ENCODE measurements at regions not wholly inside any gene's neighbourhood (a gene's known extent, or its start where the extent isn't known, plus 50 kb on each side); places are given as distances from the start of the nearest gene placed in this dataset.

- no peak overlapping the region for H3K4me3 ChIP-seq (ENCODE audit: low read length)
- TF ChIP-seq CTCF (conservative IDR thresholded peaks at IDR 0.05; ENCODE audit: low read depth, low read length) = no peak
- no peak for DNase-seq (ENCODE audit: low read depth)
Observed at GRCh38 chr3:161977850-161978249, 481.2 kb downstream of the OTOL1 start.

- TF ChIP-seq CTCF (conservative IDR thresholded peaks at IDR 0.05; ENCODE audit: low read depth, low read length) = no peak
- H3K4me3 ChIP-seq (ENCODE audit: low read length) = no peak overlapping the region
- no peak for DNase-seq (ENCODE audit: low read depth)
Observed at GRCh38 chr3:161987933-161988332, 491.3 kb downstream of the OTOL1 start.

GRCh38 chr3:161989012-161989411 lies 492.4 kb downstream of the OTOL1 start:
- no peak for TF ChIP-seq CTCF (conservative IDR thresholded peaks at IDR 0.05; ENCODE audit: low read depth, low read length)
- H3K4me3 ChIP-seq (ENCODE audit: low read length) = no peak overlapping the region
- DNase-seq (ENCODE audit: low read depth) = no peak

- no peak for TF ChIP-seq CTCF (conservative IDR thresholded peaks at IDR 0.05; ENCODE audit: low read depth, low read length)
- H3K4me3 ChIP-seq (ENCODE audit: low read length) = no peak overlapping the region
- no peak for DNase-seq (ENCODE audit: low read depth)
Observed at GRCh38 chr3:161990036-161990435, 493.4 kb downstream of the OTOL1 start.

GRCh38 chr3:161991901-161992540 lies 495.4 kb downstream of the OTOL1 start:
- no peak overlapping the region for H3K4me3 ChIP-seq (ENCODE audit: low read length)
- no peak for DNase-seq (ENCODE audit: low read depth)
- no peak for TF ChIP-seq CTCF (conservative IDR thresholded peaks at IDR 0.05; ENCODE audit: low read depth, low read length)

GRCh38 chr3:161999846-162000245 lies 503.2 kb downstream of the OTOL1 start:
- no peak for TF ChIP-seq CTCF (conservative IDR thresholded peaks at IDR 0.05; ENCODE audit: low read depth, low read length)
- no peak for DNase-seq (ENCODE audit: low read depth)

GRCh38 chr3:162007722-162008121 lies 511.1 kb downstream of the OTOL1 start:
- no peak for TF ChIP-seq CTCF (conservative IDR thresholded peaks at IDR 0.05; ENCODE audit: low read depth, low read length)
- no peak for DNase-seq (ENCODE audit: low read depth)
- no peak overlapping the region for H3K4me3 ChIP-seq (ENCODE audit: low read length)

More at GRCh38 chr3:161999846-162000245, 503.2 kb downstream of the OTOL1 start:
- H3K4me3 ChIP-seq (ENCODE audit: low read length) = no peak overlapping the region
